Keratinocyte (primary cell): ENCODE measurements at regions not wholly inside any gene's neighbourhood (a gene's known extent, or its start where the extent isn't known, plus 50 kb on each side); places are given as distances from the start of the nearest gene placed in this dataset.

Experiments
- DNase-seq: peaks from one replicate; pipeline ENCODE4 v3.0.0-alpha.2; 2011; ENCODE audit warnings: low read depth, missing footprints, low spot score
- FAIRE-seq: peaks from 2 replicates; lab custom pipeline; 2011; peaks lifted over from hg19 to GRCh38; lab: Jason Lieb, UNC
- H2AFZ ChIP-seq: 2 replicates; pipeline ENCODE4 v1.6.0; 2012; ENCODE audit warnings: low read length, control low read depth, inconsistent platforms; ENCODE audit not compliant: control insufficient read depth
- H3K27ac ChIP-seq: 2 replicates; pipeline ENCODE4 v1.5.1; 2011; ENCODE audit warnings: low read length; ENCODE audit not compliant: control insufficient read depth, insufficient read depth
- H3K27me3 ChIP-seq: 3 replicates; pipeline ENCODE4 v1.6.0; 2011; ENCODE audit warnings: low read length; ENCODE audit not compliant: control insufficient read depth, insufficient read depth; ENCODE audit errors: extremely low read depth
- H3K36me3 ChIP-seq, 2 experiments: 2 replicates in 1 of 2; 3 replicates in 1 of 2; pipeline ENCODE4 v1.5.1; 2011; ENCODE audit warnings: low read length in 2 of 2, mild to moderate bottlenecking in 1 of 2; ENCODE audit not compliant: control insufficient read depth in 2 of 2, insufficient read depth in 2 of 2; ENCODE audit errors: extremely low read depth in 1 of 2
- H3K4me1 ChIP-seq: 3 replicates; pipeline ENCODE4 v1.5.1; 2011; ENCODE audit warnings: low read length; ENCODE audit not compliant: control insufficient read depth, insufficient read depth; ENCODE audit errors: extremely low read depth
- H3K4me2 ChIP-seq: 3 replicates; pipeline ENCODE4 v1.6.0; 2011; ENCODE audit warnings: low read depth, low read length; ENCODE audit not compliant: control insufficient read depth, insufficient read depth; ENCODE audit errors: extremely low read depth
- H3K4me3 ChIP-seq, 3 experiments: fragments of 200-600 bp in 1 of 3; sonication (generic) in 1 of 3; 2 replicates in 2 of 3; 3 replicates in 1 of 3; pipeline ENCODE4 v1.5.1; 2011 to 2016; ENCODE audit warnings: low read length in 3 of 3, mild to moderate bottlenecking in 3 of 3, control low read depth in 2 of 3, inconsistent platforms in 1 of 3, low read depth in 1 of 3, mixed read lengths in 1 of 3, mixed run types in 1 of 3, moderate library complexity in 1 of 3; ENCODE audit not compliant: control insufficient read depth in 2 of 3, insufficient read depth in 2 of 3; ENCODE audit errors: extremely low read depth in 1 of 3
- H3K79me2 ChIP-seq: 2 replicates; pipeline ENCODE4 v1.6.0; 2012; ENCODE audit warnings: low read length; ENCODE audit not compliant: control insufficient read depth, insufficient read depth
- H3K9ac ChIP-seq: 3 replicates; pipeline ENCODE4 v1.6.0; 2011; ENCODE audit warnings: low read length; ENCODE audit not compliant: control insufficient read depth, insufficient read depth; ENCODE audit errors: extremely low read depth
- H3K9me1 ChIP-seq: 3 replicates; pipeline ENCODE4 v1.6.0; 2011; ENCODE audit warnings: low read length; ENCODE audit not compliant: control insufficient read depth, insufficient read depth; ENCODE audit errors: extremely low read depth
- H3K9me3 ChIP-seq: 2 replicates; pipeline ENCODE4 v1.5.1; 2012; ENCODE audit warnings: low read depth, low read length; ENCODE audit not compliant: control insufficient read depth
- H4K20me1 ChIP-seq: 3 replicates; pipeline ENCODE4 v1.6.0; 2011; ENCODE audit warnings: low read length; ENCODE audit not compliant: control insufficient read depth, insufficient read depth; ENCODE audit errors: extremely low read depth
- CTCF ChIP-seq, 3 experiments: IDR thresholded peaks in 1 of 3; conservative IDR thresholded peaks in 1 of 3; optimal IDR thresholded peaks in 1 of 3; 2 replicates in 2 of 3; 3 replicates in 1 of 3; pipeline versions ENCODE3 to v1.5.1; 2011; ENCODE audit warnings: low read length in 3 of 3, mild to moderate bottlenecking in 3 of 3, moderate library complexity in 2 of 3, control low read depth in 1 of 3, inconsistent platforms in 1 of 3; ENCODE audit not compliant: insufficient read depth in 2 of 3; ENCODE audit errors: extremely low read depth in 1 of 3
- EZH2 ChIP-seq: IDR thresholded peaks from one replicate; pipeline ENCODE4 v1.6.1; 2012; ENCODE audit warnings: inconsistent platforms, mild to moderate bottlenecking, low read length, moderate library complexity
- dilution Hi-C: fragments of 300-500 bp; cut with MboI; formaldehyde crosslinking; loops from one replicate; pipeline ENCODE4 v1.7.0; 2020; ENCODE audit warnings: low sequenced_read_pairs; ENCODE audit not compliant: extremely low pct_ligation_motif_present

- dilution Hi-C loops: no loop called here
- H3K4me2 ChIP-seq: no peak overlapping the region
Measured at GRCh38 chr6:126945150-126945685, 173.3 kb upstream of the RSPO3 start.

GRCh38 chr6:126945812-126946360 is 172.6 kb upstream of the RSPO3 start:
- FAIRE-seq: no peak
- Histone ChIP-seq H3K9me1 (no peaks in the 10 kb centered on the region), H3K9me3 (no peaks in the 10 kb centered on the region), H3K9ac (no peak overlapping the region), H3K79me2 (no peaks in the 10 kb centered on the region), H3K4me1 (no peaks in the 10 kb centered on the region), H3K4me2 (no peak overlapping the region), H2AFZ (no peak overlapping the region), H3K4me3 (no peak overlapping the region), H3K36me3 (no peaks in the 10 kb centered on the region), H3K27ac (no peak overlapping the region), H3K27me3 (no peaks in the 10 kb centered on the region), H4K20me1 (no peaks in the 10 kb centered on the region)
- TF ChIP-seq EZH2 (no peak), CTCF (optimal IDR thresholded peaks at IDR 0.05 in 1 of 3, IDR thresholded peaks at IDR 0.05 in 1 of 3, conservative IDR thresholded peaks at IDR 0.05 in 1 of 3; ENCODE audit: extremely low read depth in 1 of 3, insufficient read depth in 2 of 3, low read length in 3 of 3) (no peak)
- dilution Hi-C loops: no loop called here
- DNase-seq: no peak

More at GRCh38 chr6:126945150-126945685, 173.3 kb upstream of the RSPO3 start:
- H3K9me3 ChIP-seq: no peaks in the 10 kb centered on the region
- H3K9me1 ChIP-seq: no peaks in the 10 kb centered on the region
- no peaks in the 10 kb centered on the region for H3K27me3 ChIP-seq
- TF ChIP-seq EZH2: no peak
- no peak for TF ChIP-seq CTCF (optimal IDR thresholded peaks at IDR 0.05 in 1 of 3, IDR thresholded peaks at IDR 0.05 in 1 of 3, conservative IDR thresholded peaks at IDR 0.05 in 1 of 3; ENCODE audit: extremely low read depth in 1 of 3, insufficient read depth in 2 of 3, low read length in 3 of 3)
- no peaks in the 10 kb centered on the region for H3K4me1 ChIP-seq
- no peaks in the 10 kb centered on the region for H3K36me3 ChIP-seq
- no peak overlapping the region for H2AFZ ChIP-seq
- FAIRE-seq (no peak), DNase-seq (no peak)
- H3K4me3 ChIP-seq: no peak overlapping the region
- H3K79me2 ChIP-seq: no peaks in the 10 kb centered on the region
- H3K9ac ChIP-seq: no peak overlapping the region
- H4K20me1 ChIP-seq: no peaks in the 10 kb centered on the region
- H3K27ac ChIP-seq: no peak overlapping the region
